Muscle of leg (tissue), 3 donors: ENCODE measurements at regions not wholly inside any gene's neighbourhood (a gene's known extent, or its start where the extent isn't known, plus 50 kb on each side); places are given as distances from the start of the nearest gene placed in this dataset.
"Not testable (repeated sequence)": the region's sequence is repeated elsewhere in the genome, so short reads cannot be mapped to it uniquely, and the experiment has no call there.

Source experiments
- DNase-seq: peaks from one replicate; pipeline ENCODE4 v3.0.0; 2013
- H3K27ac ChIP-seq: one replicate; pipeline ENCODE4 v1.5.1; 2013; ENCODE audit warnings: mild to moderate bottlenecking, low read length, control low read depth
- H3K27me3 ChIP-seq: one replicate; pipeline ENCODE4 v1.6.1; 2013; ENCODE audit warnings: low read length; ENCODE audit not compliant: control insufficient read depth, insufficient read depth
- H3K36me3 ChIP-seq: one replicate; pipeline ENCODE4 v1.6.1; 2013; ENCODE audit warnings: low read length; ENCODE audit not compliant: control insufficient read depth, insufficient read depth
- H3K4me1 ChIP-seq: one replicate; pipeline ENCODE4 v1.6.1; 2013; ENCODE audit warnings: low read length; ENCODE audit not compliant: control insufficient read depth, insufficient read depth
- H3K4me3 ChIP-seq: one replicate; pipeline ENCODE4 v1.5.1; 2013; ENCODE audit warnings: low read length, control low read depth
- H3K9me3 ChIP-seq: replicated peaks from 2 replicates; pipeline ENCODE4 v1.6.1; 2013; ENCODE audit warnings: low read depth, low read length; ENCODE audit not compliant: control insufficient read depth
- WGBS: methylation state at CpG from one replicate; pipeline ENCODE4 v1.1.5; 2013; ENCODE audit warnings: missing lambda C conversion rate; ENCODE audit not compliant: insufficient coverage; 5-methylcytosine and 5-hydroxymethylcytosine counted together

DNA sequence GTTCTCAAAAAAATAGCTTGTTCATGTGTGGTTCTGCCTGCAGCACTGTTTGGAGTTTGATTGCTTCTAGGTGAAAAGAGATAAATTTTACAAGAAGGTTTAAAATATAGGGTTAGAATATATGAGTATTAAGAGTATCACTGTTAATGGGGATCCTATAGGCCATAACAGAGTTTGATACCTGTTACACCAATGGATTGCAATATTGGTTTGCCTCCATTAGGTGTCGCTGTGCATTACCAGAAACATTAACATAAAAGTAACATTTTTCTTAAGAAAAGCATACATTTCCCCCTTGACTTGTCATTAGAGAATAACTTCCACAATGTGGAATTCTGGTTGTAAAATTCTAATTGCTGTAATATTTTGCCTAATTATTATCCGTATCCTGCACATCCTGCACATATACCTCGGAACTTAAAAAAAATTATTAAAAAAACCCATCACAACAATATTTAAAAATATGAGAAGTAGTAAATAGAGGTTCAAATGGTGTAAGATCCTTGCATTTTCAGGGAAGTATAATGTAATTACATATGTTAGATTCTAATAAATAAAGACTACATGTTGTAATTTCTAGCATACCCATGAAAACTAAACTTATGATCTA lies 63.0 kb downstream of the CYP4A11 start:
- H3K27me3 ChIP-seq, H3K9me3 ChIP-seq, H3K27ac ChIP-seq, H3K4me3 ChIP-seq, H3K4me1 ChIP-seq, H3K36me3 ChIP-seq: not testable (repeated sequence)
- peak; percentile 7 for DNase-seq
- no CpG with 5 or more reads among the region's 3 CpGs for WGBS

DNA sequence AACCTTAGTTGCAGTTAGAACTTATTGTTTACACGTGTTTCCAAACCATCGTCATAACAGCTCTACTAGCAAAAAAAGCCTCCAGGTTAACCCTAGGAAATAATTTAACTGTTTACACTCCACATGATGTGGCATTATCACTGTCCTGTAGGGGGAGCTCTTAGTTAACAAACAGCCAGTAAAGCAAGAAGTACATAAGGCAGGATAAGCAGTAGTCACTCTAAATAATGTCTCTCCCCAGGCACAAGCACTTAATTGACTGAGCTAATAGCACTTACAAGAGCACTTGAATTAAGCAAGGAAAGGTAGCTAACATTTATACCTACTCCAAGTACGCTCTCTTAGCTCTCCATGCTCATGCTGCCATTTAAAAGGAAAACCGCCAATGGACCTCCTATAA lies 65.2 kb downstream of the CYP4A11 start:
- no CpG with 5 or more reads among the region's 4 CpGs for WGBS

More for the DNA sequence above, 65.2 kb downstream of the CYP4A11 start:
- not testable (repeated sequence) for H3K9me3 ChIP-seq, H3K4me3 ChIP-seq, H3K27me3 ChIP-seq, H3K4me1 ChIP-seq, H3K27ac ChIP-seq, DNase-seq, H3K36me3 ChIP-seq
